ENCODE measurements at regions not wholly inside any gene's neighbourhood (a gene's known extent, or its start where the extent isn't known, plus 50 kb on each side); places are given as distances from the start of the nearest gene placed in this dataset.

GRCh38 chr13:110825516-110825915 lies 89.4 kb downstream of the ANKRD10 start:
- Histone ChIP-seq H3K79me2 (ENCODE audit: control insufficient read depth, insufficient read depth, low read length) (no peaks in the 10 kb centered on the region), H4K20me1 (replicated peaks; ENCODE audit: control insufficient read depth, insufficient read depth, low read length) (no peaks in the 10 kb centered on the region), H3K9ac (ENCODE audit: insufficient read depth in 1 of 2, low read depth in 2 of 2, low read length in 2 of 2) (no peak overlapping the region), H3K36me3 (ENCODE audit: control insufficient read depth, insufficient read depth, low read length) (no peaks in the 10 kb centered on the region), H3K4me3 (no peak overlapping the region), H3K27ac (ENCODE audit: extremely low read depth, low read depth, low read length) (no peak overlapping the region), H3K9me3 (replicated peaks; ENCODE audit: control insufficient read depth, insufficient read depth, low read depth, low read length) (no peaks in the 10 kb centered on the region; the same call in 1 of the 2 replicates), H3K4me2 (ENCODE audit: insufficient read depth, low read length) (no peak overlapping the region; the same call in 1 of the 2 replicates), H2AFZ (ENCODE audit: low read depth, low read length) (peak overlapping the region; percentile 32; the same call in 1 of the 2 replicates), H3K4me1 (replicated peaks in 1 of 2; ENCODE audit: control insufficient read depth in 2 of 2, insufficient read depth in 2 of 2, low read length in 2 of 2) (no peaks in the 10 kb centered on the region; a peak in 1 of 5 replicates), H3K9me1 (ENCODE audit: control insufficient read depth, insufficient read depth, low read length) (no peaks in the 10 kb centered on the region), H3K27me3 (ENCODE audit: control insufficient read depth in 2 of 2, insufficient read depth in 2 of 2, low read length in 2 of 2) (peaks cover 0 to 3% of the 10 kb centered on the region in 2 experiments; a peak in 2 of 5 replicates)
- ChIA-PET CTCF (ENCODE audit: low intra/inter-chr PET ratio) (no interaction called here), POLR2A (interaction anchor here (0.6 kb wide), 1 partner anchor 212 kb away, joined by 3 read pairs; no protein-coding TSS in a partner anchor)
- FAIRE-seq, result no peak
- TF ChIP-seq ZNF507 (tag; conservative IDR thresholded peaks at IDR 0.05), result no peak
- TF ChIP-seq KLF16 (IDR thresholded peaks at IDR 0.05), result no peak
- TF ChIP-seq MEF2D (tag; conservative IDR thresholded peaks at IDR 0.05; ENCODE audit: low read depth), result no peak
- no peak for TF ChIP-seq CBFA2T3 (IDR thresholded peaks at IDR 0.05)
- TF ChIP-seq ZBTB5 (IDR thresholded peaks at IDR 0.05), result no peak
- TF ChIP-seq SMAD1 (IDR thresholded peaks at IDR 0.05; ENCODE audit: low read depth, low read length, partially characterized antibody), result no peak
- TF ChIP-seq RHOXF2B (CRISPR knock-in tag; conservative IDR thresholded peaks at IDR 0.05), result no peak
- no peak for TF ChIP-seq TFAP4 (CRISPR knock-in tag; IDR thresholded peaks at IDR 0.05; ENCODE audit: borderline replicate concordance)
- TF ChIP-seq TARDBP (IDR thresholded peaks at IDR 0.05), result no peak
- TF ChIP-seq HDAC8 (tag; IDR thresholded peaks at IDR 0.05), result no peak
- TF ChIP-seq C11orf30 (IDR thresholded peaks at IDR 0.05; ENCODE audit: low read depth), result no peak
- no peak for TF ChIP-seq POLR2G (IDR thresholded peaks at IDR 0.05; ENCODE audit: low read depth, low read length)
- TF ChIP-seq PML (IDR thresholded peaks at IDR 0.05; ENCODE audit: low read length), result no peak
- DNase-seq (ENCODE audit: extremely low read depth in 1 of 4, low spot score in 3 of 4), result no peak
- intact Hi-C loops (cut with micrococcal nuclease) (no loop called here), in situ Hi-C loops (cut with MboI) (loop anchor here (10.0 kb wide), 1 partner anchor 231 kb away; no protein-coding TSS in a partner anchor)
- no TSS peak for BruUV-seq (replicated peaks)
- 2% methylated on average over 13 of the region's 13 CpGs for WGBS (ENCODE audit: insufficient coverage, low coverage, missing lambda C conversion rate)
- no peak for ATAC-seq
